ENCODE measurements at regions not wholly inside any gene's neighbourhood (a gene's known extent, or its start where the extent isn't known, plus 50 kb on each side); places are given as distances from the start of the nearest gene placed in this dataset.

- no peaks in the 10 kb centered on the region for H4K20me1 ChIP-seq (replicated peaks; ENCODE audit: control insufficient read depth, insufficient read depth, low read length)
- ATAC-seq = no peak
- H3K27ac ChIP-seq (ENCODE audit: extremely low read depth, low read depth, low read length) = no peak overlapping the region
- H3K4me3 ChIP-seq = no peak overlapping the region
- no peaks in the 10 kb centered on the region for H3K9me1 ChIP-seq (ENCODE audit: control insufficient read depth, insufficient read depth, low read length)
- DNase-seq (ENCODE audit: extremely low read depth in 1 of 4, low spot score in 3 of 4) = no peak
- no peak overlapping the region for H3K4me2 ChIP-seq (ENCODE audit: insufficient read depth, low read length)
- POLR2A ChIA-PET = no interaction called here
- H3K9ac ChIP-seq (ENCODE audit: insufficient read depth in 1 of 2, low read depth in 2 of 2, low read length in 2 of 2) = no peak overlapping the region
- H3K36me3 ChIP-seq (ENCODE audit: control insufficient read depth, insufficient read depth, low read length) = no peaks in the 10 kb centered on the region
- no peak for FAIRE-seq
- H3K79me2 ChIP-seq (ENCODE audit: control insufficient read depth, insufficient read depth, low read length) = no peaks in the 10 kb centered on the region
- intact Hi-C loops (cut with micrococcal nuclease) = no loop called here
- H3K4me1 ChIP-seq (replicated peaks in 1 of 2; ENCODE audit: control insufficient read depth in 2 of 2, insufficient read depth in 2 of 2, low read length in 2 of 2) = no peaks in the 10 kb centered on the region
- no peaks in the 10 kb centered on the region for H3K9me3 ChIP-seq (replicated peaks; ENCODE audit: control insufficient read depth, insufficient read depth, low read depth, low read length)
- CTCF ChIA-PET (ENCODE audit: low intra/inter-chr PET ratio) = no interaction called here
- no peak for TF ChIP-seq THRAP3 (IDR thresholded peaks at IDR 0.05; ENCODE audit: borderline replicate concordance)
- TF ChIP-seq BRCA1 (IDR thresholded peaks at IDR 0.05) = no peak
- no peak for TF ChIP-seq BRCA1 (CRISPR knock-in tag; IDR thresholded peaks at IDR 0.05)
- TF ChIP-seq HNRNPLL (IDR thresholded peaks at IDR 0.05; ENCODE audit: low read depth, low read length, poor library complexity, severe bottlenecking) = no peak
- TF ChIP-seq MECOM (CRISPR knock-in tag; IDR thresholded peaks at IDR 0.05) = no peak
- TF ChIP-seq FIP1L1 (IDR thresholded peaks at IDR 0.05; ENCODE audit: low read depth, low read length, poor library complexity, severe bottlenecking) = no peak
- H2AFZ ChIP-seq (ENCODE audit: low read depth, low read length) = no peak overlapping the region
- no TSS peak for BruUV-seq (replicated peaks)
- H3K27me3 ChIP-seq (ENCODE audit: control insufficient read depth in 2 of 2, insufficient read depth in 2 of 2, low read length in 2 of 2) = no peaks in the 10 kb centered on the region
- in situ Hi-C loops (cut with MboI) = no loop called here
- WGBS (ENCODE audit: insufficient coverage, low coverage, missing lambda C conversion rate) = 0% methylated on average over 1 of the region's 1 CpG
These were observed 213.7 kb downstream of the CWF19L2 start for GRCh38 chr11:107243929-107244328.

- ATAC-seq (no peak), DNase-seq (ENCODE audit: extremely low read depth in 1 of 4, low spot score in 3 of 4) (no peak), FAIRE-seq (no peak)
- POLR2A ChIA-PET = no interaction called here
- CTCF ChIA-PET (ENCODE audit: low intra/inter-chr PET ratio) = no interaction called here
- Histone ChIP-seq H4K20me1 (replicated peaks; ENCODE audit: control insufficient read depth, insufficient read depth, low read length) (no peaks in the 10 kb centered on the region), H3K36me3 (ENCODE audit: control insufficient read depth, insufficient read depth, low read length) (no peaks in the 10 kb centered on the region), H3K9me1 (ENCODE audit: control insufficient read depth, insufficient read depth, low read length) (no peaks in the 10 kb centered on the region), H3K4me2 (ENCODE audit: insufficient read depth, low read length) (no peak overlapping the region), H3K79me2 (ENCODE audit: control insufficient read depth, insufficient read depth, low read length) (no peaks in the 10 kb centered on the region), H3K4me1 (replicated peaks in 1 of 2; ENCODE audit: control insufficient read depth in 2 of 2, insufficient read depth in 2 of 2, low read length in 2 of 2) (no peaks in the 10 kb centered on the region), H3K27ac (ENCODE audit: extremely low read depth, low read depth, low read length) (no peak overlapping the region), H3K27me3 (ENCODE audit: control insufficient read depth in 2 of 2, insufficient read depth in 2 of 2, low read length in 2 of 2) (no peaks in the 10 kb centered on the region), H3K9ac (ENCODE audit: insufficient read depth in 1 of 2, low read depth in 2 of 2, low read length in 2 of 2) (no peak overlapping the region), H2AFZ (ENCODE audit: low read depth, low read length) (no peak overlapping the region), H3K9me3 (replicated peaks; ENCODE audit: control insufficient read depth, insufficient read depth, low read depth, low read length) (no peaks in the 10 kb centered on the region), H3K4me3 (no peak overlapping the region)
- intact Hi-C loops (cut with micrococcal nuclease) (no loop called here), in situ Hi-C loops (cut with MboI) (no loop called here)
- BruUV-seq (replicated peaks) = no TSS peak
- no peak for TF ChIP-seq ZFP36 (IDR thresholded peaks at IDR 0.05; ENCODE audit: low read depth, low read length, partially characterized antibody)
- no peak for TF ChIP-seq NCOA1 (IDR thresholded peaks at IDR 0.05; ENCODE audit: low read depth)
- TF ChIP-seq ZNF184 (CRISPR knock-in tag; IDR thresholded peaks at IDR 0.05) = no peak
- TF ChIP-seq ZBTB11 (CRISPR knock-in tag; IDR thresholded peaks at IDR 0.05) = no peak
- TF ChIP-seq HDGF (IDR thresholded peaks at IDR 0.05) = no peak
- TF ChIP-seq STAT5A (IDR thresholded peaks at IDR 0.05; ENCODE audit: borderline replicate concordance, low read length) = no peak
- no peak for TF ChIP-seq HMGXB4 (CRISPR knock-in tag; IDR thresholded peaks at IDR 0.05)
These were observed 214.2 kb upstream of the GUCY1A2 start for GRCh38 chr11:107232451-107232850.
